Smooth muscle cell (in vitro differentiated cells): ENCODE measurements at regions not wholly inside any gene's neighbourhood (a gene's known extent, or its start where the extent isn't known, plus 50 kb on each side); places are given as distances from the start of the nearest gene placed in this dataset.

ENCODE experiments used
- DNase-seq: peaks from one replicate; lab custom pipeline; 2025; ENCODE audit not compliant: unreplicated experiment; lab: John Stamatoyannopoulos, UW
- H2AFZ ChIP-seq: fragments of 200-600 bp; sonication (generic); 2 replicates; pipeline ENCODE4 v1.6.0; 2016; ENCODE audit warnings: antibody characterized with exemption, low read depth, mild to moderate bottlenecking
- H3F3A ChIP-seq: fragments of 200-600 bp; sonication (generic); 2 replicates; pipeline ENCODE4 v1.6.0; 2017; ENCODE audit warnings: antibody characterized with exemption, low read depth
- H3K27ac ChIP-seq: fragments of 200-600 bp; sonication (generic); 2 replicates; pipeline ENCODE4 v1.5.1; 2016; ENCODE audit warnings: low read depth, mild to moderate bottlenecking
- H3K27me3 ChIP-seq: fragments of 200-600 bp; sonication (generic); 2 replicates; pipeline ENCODE4 v1.6.1; 2016; ENCODE audit warnings: low read depth, mild to moderate bottlenecking
- H3K36me3 ChIP-seq: fragments of 200-600 bp; sonication (generic); 2 replicates; pipeline ENCODE4 v1.5.1; 2016; ENCODE audit warnings: low read depth
- H3K4me1 ChIP-seq: fragments of 200-600 bp; sonication (generic); 2 replicates; pipeline ENCODE4 v1.5.1; 2016; ENCODE audit warnings: low read depth
- H3K4me2 ChIP-seq: fragments of 200-600 bp; sonication (generic); 2 replicates; pipeline ENCODE4 v1.6.0; 2016; ENCODE audit warnings: mild to moderate bottlenecking
- H3K4me3 ChIP-seq: fragments of 200-600 bp; sonication (generic); 2 replicates; pipeline ENCODE4 v1.5.1; 2016; ENCODE audit warnings: mild to moderate bottlenecking
- H3K79me2 ChIP-seq: fragments of 200-600 bp; sonication (generic); 2 replicates; pipeline ENCODE4 v1.6.0; 2016; ENCODE audit warnings: low read depth, mild to moderate bottlenecking
- H3K9ac ChIP-seq: fragments of 200-600 bp; sonication (generic); 2 replicates; pipeline ENCODE4 v1.6.0; 2016; ENCODE audit warnings: low read depth
- H3K9me3 ChIP-seq: fragments of 200-600 bp; sonication (generic); replicated peaks from 2 replicates; pipeline ENCODE4 v1.5.1; 2016; ENCODE audit warnings: low read depth
- H4K20me1 ChIP-seq: fragments of 200-600 bp; sonication (generic); 2 replicates; pipeline ENCODE4 v1.6.0; 2016; ENCODE audit warnings: low read depth
- CTCF ChIP-seq: fragments of 200-600 bp; sonication (generic); IDR thresholded peaks from 2 replicates; pipeline ENCODE4 v1.5.1; 2017; ENCODE audit warnings: borderline replicate concordance, mild to moderate bottlenecking, antibody characterized with exemption; ENCODE audit not compliant: insufficient read depth, poor library complexity, severe bottlenecking
- WGBS: methylation state at CpG from one replicate; pipeline ENCODE4 v1.1.7; 2016; ENCODE audit warnings: low lambda C conversion rate; 5-methylcytosine and 5-hydroxymethylcytosine counted together

- no peak for TF ChIP-seq CTCF
- peaks cover 2% of the 10 kb centered on the region for H3F3A ChIP-seq
- no peak overlapping the region for H3K27ac ChIP-seq
- H3K4me2 ChIP-seq = no peak overlapping the region
- H3K27me3 ChIP-seq = peaks cover 83% of the 10 kb centered on the region
- H3K9ac ChIP-seq = no peak overlapping the region
- H3K4me3 ChIP-seq = no peak overlapping the region
- H4K20me1 ChIP-seq = no peaks in the 10 kb centered on the region
- peaks cover 6% of the 10 kb centered on the region for H3K4me1 ChIP-seq
- no peak overlapping the region for H2AFZ ChIP-seq
- WGBS = 71% methylated on average over 1 of the region's 1 CpG
- H3K36me3 ChIP-seq = no peaks in the 10 kb centered on the region
- H3K79me2 ChIP-seq = no peaks in the 10 kb centered on the region
- no peak for DNase-seq
- H3K9me3 ChIP-seq = no peaks in the 10 kb centered on the region
These were observed 126.3 kb upstream of the DPYD start for GRCh38 chr1:98047171-98047570.

GRCh38 chr1:98045767-98046641 is 125.2 kb upstream of the DPYD start:
- H3K4me3 ChIP-seq = peak overlapping the region; percentile 64
- H3K36me3 ChIP-seq = no peaks in the 10 kb centered on the region
- no peak for DNase-seq
- H3K79me2 ChIP-seq = no peaks in the 10 kb centered on the region
- peaks cover 6% of the 10 kb centered on the region for H3K4me1 ChIP-seq
- no peaks in the 10 kb centered on the region for H4K20me1 ChIP-seq
- H3F3A ChIP-seq = no peaks in the 10 kb centered on the region
- 4% methylated on average over 51 of the region's 51 CpGs for WGBS
- no peaks in the 10 kb centered on the region for H3K9me3 ChIP-seq
- H3K27ac ChIP-seq = no peak overlapping the region
- no peak overlapping the region for H3K9ac ChIP-seq
- no peak for TF ChIP-seq CTCF
- peak overlapping the region; percentile 79 for H2AFZ ChIP-seq
- peaks cover 95% of the 10 kb centered on the region for H3K27me3 ChIP-seq
- peak overlapping the region; percentile 96 for H3K4me2 ChIP-seq

GRCh38 chr1:98045211-98045766 is 124.5 kb upstream of the DPYD start:
- Histone ChIP-seq H3K27ac (no peak overlapping the region), H3K36me3 (no peaks in the 10 kb centered on the region), H3F3A (no peaks in the 10 kb centered on the region), H2AFZ (peak overlapping the region; percentile 79), H3K9ac (no peak overlapping the region), H3K27me3 (peaks cover 92% of the 10 kb centered on the region), H3K4me2 (peak overlapping the region; percentile 96), H4K20me1 (no peaks in the 10 kb centered on the region), H3K4me3 (peak overlapping the region; percentile 64), H3K79me2 (no peaks in the 10 kb centered on the region), H3K4me1 (peaks cover 6% of the 10 kb centered on the region), H3K9me3 (no peaks in the 10 kb centered on the region)
- no peak for DNase-seq
- TF ChIP-seq CTCF = no peak
- WGBS = 3% methylated on average over 35 of the region's 48 CpGs
